GM12878 (cell line): ENCODE measurements at regions not wholly inside any gene's neighbourhood (a gene's known extent, or its start where the extent isn't known, plus 50 kb on each side); places are given as distances from the start of the nearest gene placed in this dataset.

ENCODE experiments used
- ATAC-seq: fragments of 200-7000 bp; cut with Tn5 transposase; 3 replicates; pipeline ENCODE4 v1.9.1; 2020; ENCODE audit warnings: mild to moderate bottlenecking, moderate library complexity
- BruUV-seq: library from RNA; stranded (reverse); fragments of 400-500 nt; replicated peaks from 2 replicates; lab custom pipeline; 2021; lab: Mats Ljungman, UMichigan
- CTCF ChIA-PET: fragments of 300-600 bp; sonication (Branson Sonifier 250); formaldehyde crosslinking; extraction: SDS; loops from one replicate; lab custom pipeline; 2021; ENCODE audit warnings: inconsistent platforms; lab: Yijun Ruan, JAX
- POLR2A ChIA-PET: fragments of 350-600 bp; formaldehyde crosslinking; extraction: SDS; loops from one replicate; lab custom pipeline; 2021; ENCODE audit warnings: inconsistent platforms; lab: Charles Lee
- RAD21 ChIA-PET: fragments of 300-600 bp; sonication (Branson Sonifier 250); formaldehyde crosslinking; loops from one replicate; lab custom pipeline; 2023; ENCODE audit warnings: antibody characterized with exemption; ENCODE audit not compliant: unreplicated experiment; lab: Charles Lee
- SMC1A ChIA-PET: fragments of 300-600 bp; sonication (Branson Sonifier 250); formaldehyde crosslinking; loops from one replicate; lab custom pipeline; 2023; ENCODE audit not compliant: unreplicated experiment, uncharacterized antibody; lab: Charles Lee
- DNase-seq: peaks from one replicate; pipeline ENCODE4 v3.0.0-alpha.2; 2011; ENCODE audit warnings: low read depth, low spot score
- FAIRE-seq: peaks from 3 replicates; lab custom pipeline; 2011; peaks lifted over from hg19 to GRCh38; lab: Jason Lieb, UNC
- H2AFZ ChIP-seq: 2 replicates; pipeline ENCODE4 v1.6.0; 2011; ENCODE audit warnings: low read depth, low read length, control low read depth; ENCODE audit not compliant: control insufficient read depth
- H3K27ac ChIP-seq: 2 replicates; pipeline ENCODE4 v1.5.1; 2011; ENCODE audit warnings: control low read depth; ENCODE audit not compliant: control insufficient read depth, insufficient read depth
- H3K27me3 ChIP-seq, 2 experiments: replicated peaks in 1 of 2; 2 replicates each; pipeline versions ENCODE4 v1.6.0 to v1.6.1; 2011; ENCODE audit warnings: low read length in 1 of 2; ENCODE audit not compliant: control insufficient read depth in 2 of 2, insufficient read depth in 2 of 2
- H3K36me3 ChIP-seq, 2 experiments: 2 replicates each; pipeline ENCODE4 v1.5.1; 2011; ENCODE audit warnings: low read length in 1 of 2; ENCODE audit not compliant: control insufficient read depth in 2 of 2, insufficient read depth in 2 of 2
- H3K4me1 ChIP-seq: 2 replicates; pipeline ENCODE4 v1.6.1; 2011; ENCODE audit warnings: mild to moderate bottlenecking, low read length, moderate library complexity, mixed read lengths; ENCODE audit not compliant: control insufficient read depth, insufficient read depth
- H3K4me2 ChIP-seq: 2 replicates; pipeline ENCODE4 v1.6.0; 2011; ENCODE audit warnings: control low read depth; ENCODE audit not compliant: control insufficient read depth, insufficient read depth
- H3K4me3 ChIP-seq: fragments of 200-600 bp; sonication (generic); 2 replicates; pipeline ENCODE4 v1.5.1; 2016
- H3K79me2 ChIP-seq: 2 replicates; pipeline ENCODE4 v1.6.0; 2011; ENCODE audit warnings: low read length; ENCODE audit not compliant: control insufficient read depth, insufficient read depth
- H3K9ac ChIP-seq: 2 replicates; pipeline ENCODE4 v1.8.0; 2011; ENCODE audit warnings: low read length, control low read depth, mixed read lengths; ENCODE audit not compliant: control insufficient read depth, insufficient read depth
- H3K9me3 ChIP-seq: replicated peaks from 3 replicates; pipeline ENCODE4 v1.5.1; 2011; ENCODE audit warnings: mild to moderate bottlenecking, low read length; ENCODE audit not compliant: control insufficient read depth, insufficient read depth
- H4K20me1 ChIP-seq: 2 replicates; pipeline ENCODE4 v1.6.0; 2011; ENCODE audit not compliant: control insufficient read depth, insufficient read depth
- DPF2 ChIP-seq: fragments of 450-650 bp; IDR thresholded peaks from 2 replicates; pipeline ENCODE4 v1.6.1; 2017; ENCODE audit warnings: mild to moderate bottlenecking
- GATAD2B ChIP-seq: fragments of 450-650 bp; conservative IDR thresholded peaks from 2 replicates; pipeline ENCODE4 v1.6.1; 2017; ENCODE audit warnings: low read depth, mild to moderate bottlenecking, moderate library complexity
- JUND ChIP-seq: IDR thresholded peaks from 2 replicates; pipeline ENCODE4 v1.6.1; 2012; ENCODE audit warnings: low read depth, mild to moderate bottlenecking, low read length, improper control_type of control experiment, moderate library complexity
- POLR2AphosphoS5 ChIP-seq: IDR thresholded peaks from 2 replicates; pipeline ENCODE4 v1.6.1; 2011; ENCODE audit warnings: mild to moderate bottlenecking, low read length, inconsistent platforms
- RAD51 ChIP-seq: fragments of 450-650 bp; IDR thresholded peaks from 2 replicates; pipeline ENCODE4 v1.6.1; 2016; ENCODE audit warnings: moderate library complexity, mild to moderate bottlenecking, inconsistent platforms
- RFX5 ChIP-seq: IDR thresholded peaks from 2 replicates; pipeline ENCODE4 v1.6.1; 2011; ENCODE audit warnings: low read depth, low read length, improper control_type of control experiment
- SIN3A ChIP-seq: IDR thresholded peaks from 2 replicates; pipeline ENCODE4 v1.6.1; 2012; ENCODE audit warnings: low read depth, low read length, improper control_type of control experiment
- SREBF1 ChIP-seq: IDR thresholded peaks from 2 replicates; pipeline ENCODE4 v1.6.1; 2012; ENCODE audit warnings: mild to moderate bottlenecking, low read length
- WGBS: methylation state at CpG from one replicate; pipeline ENCODE4 v1.1.6; 2016; ENCODE audit warnings: low lambda C conversion rate; ENCODE audit not compliant: insufficient replicate concordance, insufficient coverage; ENCODE audit errors: missing lambda C conversion rate; 5-methylcytosine and 5-hydroxymethylcytosine counted together
- in situ Hi-C: fragments of 300-500 bp; cut with MboI; formaldehyde crosslinking; loops from 9 replicates; pipeline ENCODE4 v1.14.3; 2018; ENCODE audit warnings: mixed read lengths
- intact Hi-C: fragments of 100-400 bp; cut with micrococcal nuclease; formaldehyde crosslinking; loops from one replicate; pipeline ENCODE4 v1.14.2; 2022; ENCODE audit not compliant: unreplicated experiment
- TF ChIP-seq, protein P1 (sequence below): fragments of 450-650 bp; IDR thresholded peaks from 2 replicates; pipeline ENCODE4 v1.6.1; 2016; ENCODE audit warnings: mild to moderate bottlenecking, moderate library complexity, borderline replicate concordance

DNA sequence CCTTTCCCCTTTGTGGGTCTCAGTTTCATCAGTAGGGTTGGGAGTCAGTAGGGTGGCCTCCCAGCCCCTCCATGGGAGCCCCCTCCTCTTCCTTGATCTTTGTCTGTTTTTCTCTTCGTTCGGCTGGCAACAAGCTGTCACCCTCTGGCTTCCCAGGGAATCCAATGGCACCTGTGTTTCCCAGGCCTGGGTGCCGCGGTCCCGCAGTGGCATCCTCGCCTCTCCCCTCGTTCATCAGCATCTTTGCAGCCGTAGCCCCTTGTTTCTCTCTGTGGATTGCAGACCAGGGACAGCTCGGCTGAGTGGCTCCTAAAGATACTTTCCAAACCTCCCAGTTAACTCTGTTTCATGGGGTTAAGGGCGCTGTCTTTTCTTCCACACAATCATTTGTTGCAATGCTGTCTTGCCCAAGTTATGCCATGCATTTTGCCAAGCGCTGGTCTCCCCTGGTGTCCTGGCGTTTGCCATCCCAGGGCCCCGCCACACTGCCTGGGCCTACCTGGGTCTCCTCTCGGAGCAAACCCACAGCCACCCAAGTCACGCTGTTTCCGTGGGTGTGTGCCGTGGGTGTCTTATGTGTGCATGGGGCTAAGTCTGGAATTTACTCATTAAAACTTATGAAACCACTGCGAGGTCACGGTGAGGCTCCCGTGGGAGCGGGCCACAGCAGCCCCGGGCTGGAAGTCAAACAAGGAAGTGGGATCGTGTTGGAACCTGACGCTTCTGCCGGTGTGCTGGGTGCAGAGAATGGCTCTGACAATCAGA lies 189.4 kb upstream of the SHH start:
- Histone ChIP-seq H3K9me3 (no peaks in the 10 kb centered on the region), H3K4me2 (no peak overlapping the region), H3K27ac (no peak overlapping the region), H3K27me3 (no peaks in the 10 kb centered on the region; a peak in 1 of 4 replicates), H3K36me3 (no peaks in the 10 kb centered on the region), H3K4me3 (no peak overlapping the region), H4K20me1 (no peaks in the 10 kb centered on the region), H3K4me1 (peaks cover 3% of the 10 kb centered on the region; the same call in 1 of the 2 replicates), H3K79me2 (no peaks in the 10 kb centered on the region), H3K9ac (no peak overlapping the region), H2AFZ (no peak overlapping the region)
- CTCF ChIA-PET: no interaction called here
- RAD21 ChIA-PET: no interaction called here
- WGBS: 44% methylated on average over 25 of the region's 25 CpGs
- no peak for DNase-seq
- no peak for FAIRE-seq
- intact Hi-C loops: no loop called here
- SMC1A ChIA-PET: no interaction called here
- no TSS peak for BruUV-seq
- no peak for ATAC-seq
- in situ Hi-C loops: no loop called here
- TF ChIP-seq POLR2AphosphoS5 (no peak), JUND (no peak), RAD51 (no peak), DPF2 (no peak), RFX5 (no peak), SIN3A (no peak), GATAD2B (no peak), SREBF1 (no peak)
- TF ChIP-seq, protein P1, sequence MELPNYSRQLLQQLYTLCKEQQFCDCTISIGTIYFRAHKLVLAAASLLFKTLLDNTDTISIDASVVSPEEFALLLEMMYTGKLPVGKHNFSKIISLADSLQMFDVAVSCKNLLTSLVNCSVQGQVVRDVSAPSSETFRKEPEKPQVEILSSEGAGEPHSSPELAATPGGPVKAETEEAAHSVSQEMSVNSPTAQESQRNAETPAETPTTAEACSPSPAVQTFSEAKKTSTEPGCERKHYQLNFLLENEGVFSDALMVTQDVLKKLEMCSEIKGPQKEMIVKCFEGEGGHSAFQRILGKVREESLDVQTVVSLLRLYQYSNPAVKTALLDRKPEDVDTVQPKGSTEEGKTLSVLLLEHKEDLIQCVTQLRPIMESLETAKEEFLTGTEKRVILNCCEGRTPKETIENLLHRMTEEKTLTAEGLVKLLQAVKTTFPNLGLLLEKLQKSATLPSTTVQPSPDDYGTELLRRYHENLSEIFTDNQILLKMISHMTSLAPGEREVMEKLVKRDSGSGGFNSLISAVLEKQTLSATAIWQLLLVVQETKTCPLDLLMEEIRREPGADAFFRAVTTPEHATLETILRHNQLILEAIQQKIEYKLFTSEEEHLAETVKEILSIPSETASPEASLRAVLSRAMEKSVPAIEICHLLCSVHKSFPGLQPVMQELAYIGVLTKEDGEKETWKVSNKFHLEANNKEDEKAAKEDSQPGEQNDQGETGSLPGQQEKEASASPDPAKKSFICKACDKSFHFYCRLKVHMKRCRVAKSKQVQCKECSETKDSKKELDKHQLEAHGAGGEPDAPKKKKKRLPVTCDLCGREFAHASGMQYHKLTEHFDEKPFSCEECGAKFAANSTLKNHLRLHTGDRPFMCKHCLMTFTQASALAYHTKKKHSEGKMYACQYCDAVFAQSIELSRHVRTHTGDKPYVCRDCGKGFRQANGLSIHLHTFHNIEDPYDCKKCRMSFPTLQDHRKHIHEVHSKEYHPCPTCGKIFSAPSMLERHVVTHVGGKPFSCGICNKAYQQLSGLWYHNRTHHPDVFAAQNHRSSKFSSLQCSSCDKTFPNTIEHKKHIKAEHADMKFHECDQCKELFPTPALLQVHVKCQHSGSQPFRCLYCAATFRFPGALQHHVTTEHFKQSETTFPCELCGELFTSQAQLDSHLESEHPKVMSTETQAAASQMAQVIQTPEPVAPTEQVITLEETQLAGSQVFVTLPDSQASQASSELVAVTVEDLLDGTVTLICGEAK: no peak
- POLR2A ChIA-PET: no interaction called here
